DMS79 (cell line): ENCODE measurements at regions not wholly inside any gene's neighbourhood (a gene's known extent, or its start where the extent isn't known, plus 50 kb on each side); places are given as distances from the start of the nearest gene placed in this dataset.

Experiments
- DNase-seq: peaks from one replicate; lab custom pipeline; 2025; lab: John Stamatoyannopoulos, UW

DNA sequence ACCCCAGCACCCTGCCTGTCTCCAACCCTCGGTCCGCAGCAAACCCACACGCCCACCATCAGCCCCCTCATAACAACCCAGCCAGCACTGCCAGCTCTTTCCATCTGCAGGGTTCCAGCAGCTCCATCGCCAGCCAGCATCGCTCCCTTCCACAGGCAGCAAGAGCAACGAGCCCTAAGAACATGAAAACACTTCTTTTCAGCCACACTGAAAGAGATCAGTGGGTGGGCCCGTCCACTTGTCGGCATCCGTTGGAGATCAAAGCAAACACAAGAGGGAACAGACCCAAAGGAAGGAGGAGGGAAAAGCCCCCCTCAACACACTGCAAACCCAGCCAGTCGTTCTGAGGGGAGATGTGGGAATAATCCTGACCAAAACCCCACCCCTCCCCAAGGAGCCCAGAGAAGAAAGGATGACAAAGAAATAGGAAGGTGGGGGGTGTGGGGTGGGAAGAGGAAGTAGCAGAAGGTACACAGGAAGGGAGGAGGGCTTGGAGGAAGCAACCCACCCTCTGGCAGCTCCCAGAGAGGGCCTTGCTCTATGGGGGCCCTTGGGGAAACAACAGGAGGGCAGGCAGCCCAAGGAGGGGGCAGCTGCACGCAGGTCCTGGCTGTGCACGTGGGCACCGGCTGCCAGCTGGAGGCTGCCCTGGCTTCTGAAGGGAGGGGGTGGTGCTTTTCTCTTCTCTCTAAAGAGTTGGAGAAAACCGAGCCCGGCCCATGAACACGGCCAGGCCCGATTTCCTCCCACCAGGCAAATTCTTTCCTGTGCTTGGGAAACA is 473.6 kb upstream of the PROK2 start:
- peak; percentile 4 for DNase-seq

DNA sequence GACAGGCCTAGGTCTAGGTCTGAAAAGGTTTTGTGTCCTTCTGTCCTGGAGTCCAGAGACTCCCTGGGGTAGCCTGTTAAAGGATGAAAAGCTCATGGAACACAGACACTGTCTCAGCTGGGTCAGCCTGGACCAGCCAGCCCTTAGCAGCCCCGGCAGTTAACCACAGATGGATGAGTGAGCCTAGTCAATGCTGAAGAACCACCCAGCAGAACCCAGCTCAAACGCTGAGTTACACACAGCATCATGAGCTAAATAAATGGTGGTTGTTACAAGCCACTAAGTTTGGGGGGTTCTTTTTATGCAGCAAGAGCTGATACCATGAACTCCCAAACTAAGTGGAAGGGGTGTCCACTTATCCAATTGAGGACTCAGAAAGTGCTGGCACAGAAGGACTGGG is 472.8 kb upstream of the PROK2 start:
- no peak for DNase-seq

DNA sequence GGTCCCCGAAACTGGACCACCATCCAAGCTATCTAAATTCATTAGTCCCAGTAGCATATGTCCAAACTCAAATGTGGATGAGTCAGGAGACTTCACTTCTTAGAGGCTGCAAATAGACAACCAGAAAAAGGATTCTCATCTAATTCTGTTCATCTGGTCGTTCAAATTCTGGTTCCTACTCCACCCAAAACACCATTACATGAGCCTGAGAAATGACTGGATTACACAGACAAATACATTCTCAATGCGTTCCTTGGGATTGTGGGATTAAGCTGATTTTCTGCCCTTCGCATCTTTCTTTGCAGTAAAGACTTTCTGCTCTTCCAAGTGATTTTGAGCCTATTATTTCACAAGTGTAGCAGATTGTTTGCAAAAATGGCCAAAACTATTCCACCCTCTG is 472.3 kb upstream of the PROK2 start:
- no peak for DNase-seq

DNA sequence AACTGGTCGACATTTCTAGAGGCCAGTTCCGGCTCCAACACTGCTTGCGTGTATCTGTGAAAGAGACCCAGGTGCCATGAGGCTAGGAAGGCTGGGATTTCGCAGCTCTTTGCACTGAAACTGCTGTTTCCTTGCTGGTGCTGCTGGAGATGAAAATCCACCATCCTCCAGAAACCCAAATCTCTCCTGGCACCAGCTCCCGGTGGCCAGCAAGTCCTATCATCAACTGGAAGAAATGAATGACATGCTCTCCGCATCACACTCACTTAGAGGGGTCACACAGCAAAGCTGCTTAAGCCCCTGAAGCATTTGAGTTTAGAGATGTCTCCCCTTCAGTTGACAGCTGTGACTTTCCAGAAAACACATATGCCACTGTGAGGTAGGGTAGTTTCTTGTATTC is 471.8 kb upstream of the PROK2 start:
- no peak for DNase-seq

DNA sequence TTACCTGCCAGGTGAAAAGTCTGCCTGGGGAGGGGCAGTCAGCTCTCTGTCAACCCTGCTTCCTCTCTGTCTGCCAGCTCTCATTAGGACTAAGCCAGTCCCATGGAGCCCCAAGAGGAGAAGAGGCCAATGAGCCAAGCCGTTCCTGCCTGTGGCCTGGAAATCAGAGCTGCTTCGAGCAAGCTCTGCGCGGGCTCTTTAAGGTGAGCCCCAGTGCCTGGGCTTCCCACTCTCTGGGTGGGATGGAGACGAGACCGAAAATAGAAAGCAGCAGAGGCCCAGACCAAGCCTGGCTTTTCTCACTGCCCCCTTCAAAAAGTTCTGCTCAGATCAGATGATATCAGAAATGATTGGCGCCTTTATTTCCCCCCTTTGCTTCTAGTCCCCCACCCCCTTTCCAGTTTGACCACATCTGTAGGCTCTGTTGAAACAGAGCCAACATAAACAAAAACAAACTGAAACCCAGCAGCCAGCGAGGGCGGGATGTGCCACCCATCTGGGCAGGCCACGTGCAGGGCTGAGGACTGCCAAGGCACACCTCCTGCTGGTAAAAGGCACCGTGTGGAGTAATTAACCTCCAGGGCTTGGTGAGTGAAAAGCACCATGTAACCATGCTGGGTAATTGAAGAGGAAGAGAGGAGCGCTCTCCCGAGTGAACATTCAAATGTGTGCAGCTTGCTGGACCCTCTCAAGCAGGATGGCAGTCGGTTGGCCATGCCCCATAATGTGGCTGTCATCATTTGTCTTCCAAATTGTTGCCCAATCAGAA is 471.0 kb upstream of the PROK2 start:
- peak; percentile 42 for DNase-seq

DNA sequence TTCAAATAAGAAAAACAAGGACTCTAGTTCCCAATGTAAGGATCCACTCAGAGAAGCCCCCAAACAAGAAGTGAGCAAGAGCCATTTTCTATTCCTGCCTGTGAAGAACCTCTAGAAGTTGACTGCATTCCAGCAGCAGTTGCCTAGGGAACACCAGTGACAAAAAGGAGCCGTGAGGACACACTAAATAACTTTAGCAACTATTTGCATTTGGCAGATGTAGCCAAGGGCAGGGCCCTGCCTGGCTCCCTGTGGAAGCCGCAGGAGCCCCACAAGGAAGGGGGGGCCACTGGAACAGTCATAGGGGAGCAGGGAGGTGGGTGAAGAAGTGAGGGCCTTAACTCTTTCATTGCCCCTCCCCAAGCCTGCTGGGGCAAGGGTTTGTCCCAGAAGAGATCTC is 470.2 kb upstream of the PROK2 start:
- no peak for DNase-seq

DNA sequence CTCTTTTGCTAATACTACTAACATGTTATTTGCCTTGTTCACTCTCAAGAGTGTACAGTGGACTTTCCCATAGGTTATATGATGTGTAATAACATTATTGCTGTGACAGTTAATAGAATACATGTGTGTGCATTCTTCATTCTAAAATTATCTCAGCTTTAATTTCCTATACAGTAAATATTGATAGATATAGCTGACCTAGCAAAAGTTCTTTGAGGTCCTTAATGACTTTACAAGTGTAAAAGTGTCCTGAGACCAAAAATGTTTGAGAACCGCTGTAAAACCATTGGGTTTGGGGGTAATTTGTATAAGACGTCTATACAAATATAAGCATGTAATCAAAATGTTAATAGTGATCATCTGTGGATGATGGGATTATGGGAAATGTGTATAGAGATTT is 469.5 kb upstream of the PROK2 start:
- no peak for DNase-seq

DNA sequence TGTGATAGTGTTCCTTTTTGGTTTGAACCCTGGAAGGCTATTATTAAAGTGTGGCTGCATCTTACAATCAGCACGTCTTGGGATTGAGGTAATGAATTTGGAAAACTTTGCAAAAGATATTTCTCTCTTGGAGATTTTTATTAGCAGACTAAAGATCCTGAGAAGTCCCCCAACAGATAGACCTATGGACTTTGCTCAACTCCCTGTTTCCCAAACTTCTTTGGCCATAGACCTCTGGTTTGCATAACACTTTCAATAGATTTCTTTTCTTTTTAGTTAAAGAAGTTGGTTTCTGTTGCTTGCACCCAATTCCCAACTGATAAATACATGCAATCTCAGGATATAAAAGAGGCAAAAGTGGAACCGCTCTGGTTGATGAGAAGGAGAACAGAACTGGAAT is 465.8 kb upstream of the PROK2 start:
- DNase-seq = no peak

DNA sequence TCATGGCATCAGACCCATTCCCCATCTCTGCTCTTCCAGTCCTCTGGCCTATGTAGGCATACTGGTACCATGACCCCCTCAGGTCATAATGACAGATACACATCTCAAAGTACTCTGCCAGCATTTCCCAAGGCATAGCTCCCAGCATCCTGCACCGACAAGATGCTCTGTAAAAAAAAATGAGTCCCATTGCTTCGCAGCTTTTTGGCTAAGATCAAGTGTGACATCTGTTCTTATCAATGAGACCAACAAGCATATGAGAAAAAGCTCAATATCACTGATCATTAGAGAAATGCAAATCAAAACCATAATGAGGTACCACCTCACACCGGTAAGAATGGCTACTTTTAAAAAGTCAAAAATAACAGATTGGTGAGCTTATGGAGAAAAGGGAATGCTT is 463.9 kb upstream of the PROK2 start:
- DNase-seq = no peak

DNA sequence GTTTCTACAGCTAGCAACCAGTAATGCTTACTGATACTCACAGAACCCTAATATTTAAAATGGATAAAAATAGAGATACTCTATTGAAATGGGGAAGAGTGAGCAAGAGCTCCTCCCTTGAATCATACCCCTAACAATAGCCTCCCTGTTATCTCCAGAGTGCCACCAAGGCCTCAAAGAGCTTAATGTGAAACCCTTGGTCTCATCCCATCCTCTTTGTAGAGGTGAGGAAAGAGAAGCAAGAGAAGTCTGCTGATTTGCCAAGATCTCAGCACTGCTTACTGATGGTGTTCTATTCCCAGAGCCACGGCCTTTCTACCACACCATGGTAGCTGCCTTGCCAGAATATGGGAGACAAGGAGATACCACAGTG is 463.4 kb upstream of the PROK2 start:
- DNase-seq = no peak

DNA sequence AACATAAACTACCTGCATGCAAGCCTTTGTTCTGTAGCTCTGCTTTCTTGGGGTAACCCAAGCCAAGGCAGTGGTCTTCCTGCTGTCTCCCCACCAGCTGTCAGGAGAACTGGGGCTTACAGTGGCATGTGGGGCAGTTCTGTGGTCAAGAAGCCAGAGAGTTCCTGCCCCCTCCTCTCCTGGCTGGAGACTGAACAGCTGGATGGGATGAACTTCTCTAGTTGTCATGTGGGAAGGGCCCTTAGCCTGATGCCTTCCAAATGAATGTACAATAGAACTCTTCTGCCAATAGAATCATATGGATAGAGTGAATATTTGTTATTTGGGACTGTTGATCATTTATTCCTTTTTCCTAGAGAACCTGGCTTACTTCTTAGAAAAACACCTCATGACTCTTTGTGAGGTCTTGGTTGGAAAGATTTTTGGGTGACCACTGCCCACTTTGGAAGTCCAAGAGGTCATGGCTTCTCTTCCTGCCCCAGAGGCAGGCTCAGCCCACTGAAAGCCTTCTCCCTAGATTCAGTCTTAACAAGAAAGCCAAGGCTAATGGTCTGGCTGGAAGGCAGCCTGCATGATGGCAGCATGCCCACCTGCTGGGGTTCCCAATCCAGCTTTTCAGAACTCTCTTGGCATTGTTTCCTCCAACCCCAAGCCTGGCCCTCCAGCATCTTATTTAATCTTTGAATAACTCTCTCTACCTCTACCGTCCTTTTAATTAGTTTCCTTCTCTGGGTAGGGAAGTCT is 462.9 kb upstream of the PROK2 start:
- no peak for DNase-seq

DNA sequence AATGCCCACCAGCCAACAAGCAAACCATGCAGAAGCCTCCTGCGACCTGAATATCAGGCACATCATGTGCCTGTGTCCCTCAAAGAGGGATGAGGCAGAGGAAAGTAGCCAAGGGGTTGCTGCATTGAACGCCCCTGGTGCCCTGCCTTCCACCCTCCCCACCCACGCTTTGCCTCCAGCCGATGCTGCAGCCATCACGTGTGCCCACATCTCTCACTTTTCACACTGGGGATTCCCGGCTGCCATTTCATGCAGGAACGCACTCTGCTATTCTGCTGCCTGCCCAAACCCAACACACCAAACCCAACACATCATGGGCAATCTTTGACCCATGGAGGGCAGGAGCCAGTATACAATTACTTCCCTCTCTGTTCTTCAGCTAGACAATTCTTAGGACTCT is 462.2 kb upstream of the PROK2 start:
- DNase-seq = no peak

DNA sequence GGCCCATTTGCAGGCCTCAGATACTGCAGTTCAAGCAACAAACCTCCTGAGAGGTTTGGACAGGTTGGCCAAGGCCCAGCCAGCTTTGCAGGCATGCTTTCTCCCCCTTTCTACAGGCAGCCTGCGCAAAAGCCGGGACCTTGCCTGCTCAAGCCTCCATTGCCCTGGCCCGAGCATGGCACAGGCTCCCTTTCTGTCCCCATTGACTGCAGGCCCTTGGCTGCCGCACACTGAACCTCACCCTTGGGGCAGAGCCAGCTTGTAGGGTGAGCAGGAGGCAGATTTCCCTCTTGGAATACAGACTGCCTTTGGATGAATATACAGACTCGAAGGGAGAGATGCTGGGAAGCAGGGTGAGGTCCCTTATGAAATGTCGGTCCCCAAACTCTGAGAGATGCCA is 461.7 kb upstream of the PROK2 start:
- DNase-seq = no peak

DNA sequence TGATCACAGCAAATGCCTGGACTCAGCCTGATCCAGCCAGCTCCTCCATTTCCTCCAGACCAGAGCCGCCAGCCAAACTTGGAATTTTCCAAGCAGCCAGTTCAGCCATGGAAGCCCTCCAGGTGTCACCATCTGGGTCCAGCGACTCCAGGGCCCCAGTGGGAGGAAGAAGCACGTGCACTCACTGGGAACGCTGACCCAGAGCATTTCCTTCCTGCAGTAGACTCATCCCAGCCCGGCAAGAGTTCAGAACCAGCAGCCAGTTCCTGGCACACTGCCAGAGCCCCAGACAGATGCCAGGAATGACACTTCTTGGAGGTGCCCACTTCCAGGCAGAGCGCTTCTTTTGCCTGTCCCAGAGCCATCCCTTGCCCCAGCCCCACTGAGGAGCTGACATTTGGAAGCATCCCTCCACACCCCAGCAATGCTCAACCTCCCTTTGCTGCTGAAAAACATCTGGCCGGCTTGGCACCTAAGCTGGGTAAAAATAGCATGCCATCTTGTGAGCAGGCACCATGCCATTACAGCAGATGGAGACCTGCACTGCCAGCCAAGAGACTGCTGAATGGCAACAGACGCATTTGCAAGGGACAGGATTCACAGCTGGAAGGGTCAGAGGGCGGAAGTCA is 460.3 kb upstream of the PROK2 start:
- no peak for DNase-seq

DNA sequence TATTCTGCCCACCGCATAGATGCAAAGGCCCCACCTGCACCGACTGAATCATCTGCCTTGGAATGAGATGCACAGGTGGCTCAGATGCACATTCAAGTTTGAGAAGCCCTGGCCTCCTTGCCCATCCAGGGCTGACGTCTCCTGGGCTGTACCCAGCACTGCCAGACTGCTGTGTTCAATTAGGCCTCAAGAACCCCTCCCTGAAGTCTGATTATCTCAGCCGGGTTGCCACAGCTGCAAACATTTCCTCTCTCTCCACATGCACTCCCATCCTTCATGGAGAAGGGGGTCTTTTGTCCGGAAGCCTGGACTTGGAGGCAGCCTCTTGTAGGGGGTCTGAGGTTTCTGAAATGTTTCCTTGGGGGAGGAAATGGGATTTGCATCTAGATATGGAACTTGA is 459.4 kb upstream of the PROK2 start:
- DNase-seq = no peak

DNA sequence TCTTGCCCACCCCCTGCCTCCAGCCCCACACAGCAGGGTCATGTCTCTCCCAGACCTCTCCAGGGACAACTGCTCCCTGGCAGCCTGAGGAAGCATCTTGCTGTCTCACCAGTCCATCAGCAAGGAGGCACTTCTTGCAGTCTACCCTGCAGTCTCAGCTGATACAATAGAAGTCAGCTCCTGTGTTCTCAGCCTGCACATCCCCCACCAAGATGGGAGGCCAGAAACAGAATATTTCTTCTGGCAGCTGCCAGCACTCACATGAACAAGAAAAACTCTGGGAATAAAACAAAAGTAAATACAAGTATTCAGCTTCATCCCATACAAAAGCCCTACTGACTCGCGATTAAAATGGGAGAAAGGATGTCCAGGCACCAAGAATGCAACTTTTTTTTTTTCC is 457.4 kb upstream of the PROK2 start:
- no peak for DNase-seq

DNA sequence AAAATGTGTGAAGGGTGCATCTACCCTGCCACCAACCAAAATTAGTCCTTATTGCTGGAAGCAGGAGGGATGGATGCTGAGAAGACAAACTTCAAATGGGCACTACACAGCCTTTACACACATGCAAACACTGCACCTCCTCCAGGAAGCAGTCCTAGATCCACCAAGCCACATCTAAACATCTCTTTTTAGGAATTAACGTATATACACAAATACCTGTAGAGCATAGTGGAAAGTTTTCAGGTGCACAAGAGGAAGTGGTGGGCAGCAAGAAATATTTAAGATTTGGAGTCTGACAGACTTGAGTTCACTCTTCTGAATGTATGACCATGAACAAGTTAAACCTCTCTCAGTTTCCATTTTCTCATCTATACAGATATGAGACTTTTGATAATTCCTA is 456.6 kb upstream of the PROK2 start:
- DNase-seq = no peak

DNA sequence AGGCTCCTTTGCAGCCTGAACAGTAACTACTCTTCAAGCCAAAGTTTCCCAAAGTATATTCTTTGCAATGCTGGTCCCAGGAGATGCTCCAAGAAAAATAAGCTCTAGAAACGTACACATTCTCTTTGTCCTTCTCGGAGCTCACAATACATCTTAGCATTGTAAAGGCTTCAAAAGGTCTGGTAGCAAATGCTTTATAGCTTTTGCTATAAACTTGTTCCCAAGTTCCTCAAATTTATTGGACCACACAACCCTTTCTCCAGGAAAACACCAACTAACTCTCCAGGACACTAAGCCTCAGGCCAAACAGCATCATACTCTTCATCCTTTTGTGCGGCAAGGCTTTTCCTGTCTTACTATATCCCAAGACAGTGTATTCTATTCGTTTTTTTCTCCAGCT is 455.6 kb upstream of the PROK2 start:
- no peak for DNase-seq

DNA sequence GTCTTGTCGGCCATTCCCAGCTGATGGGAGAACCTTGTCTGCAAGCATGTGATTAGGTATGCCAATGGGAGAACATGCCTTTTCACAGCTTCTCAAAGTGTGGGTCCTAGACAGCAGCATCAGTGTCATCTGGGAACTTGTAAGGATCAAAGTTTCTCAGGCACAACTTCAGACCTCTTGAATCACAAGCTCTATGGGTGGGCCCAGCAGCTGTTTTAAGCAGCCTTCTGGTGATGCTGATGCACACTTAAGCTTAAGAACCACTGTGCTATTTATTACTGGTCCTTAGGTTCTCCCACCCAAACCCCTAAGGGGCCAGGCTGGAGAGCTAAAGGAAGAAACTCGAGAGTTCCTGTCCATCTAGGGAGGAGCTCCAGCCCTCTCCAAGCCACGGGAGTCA is 453.9 kb upstream of the PROK2 start:
- DNase-seq = no peak

DNA sequence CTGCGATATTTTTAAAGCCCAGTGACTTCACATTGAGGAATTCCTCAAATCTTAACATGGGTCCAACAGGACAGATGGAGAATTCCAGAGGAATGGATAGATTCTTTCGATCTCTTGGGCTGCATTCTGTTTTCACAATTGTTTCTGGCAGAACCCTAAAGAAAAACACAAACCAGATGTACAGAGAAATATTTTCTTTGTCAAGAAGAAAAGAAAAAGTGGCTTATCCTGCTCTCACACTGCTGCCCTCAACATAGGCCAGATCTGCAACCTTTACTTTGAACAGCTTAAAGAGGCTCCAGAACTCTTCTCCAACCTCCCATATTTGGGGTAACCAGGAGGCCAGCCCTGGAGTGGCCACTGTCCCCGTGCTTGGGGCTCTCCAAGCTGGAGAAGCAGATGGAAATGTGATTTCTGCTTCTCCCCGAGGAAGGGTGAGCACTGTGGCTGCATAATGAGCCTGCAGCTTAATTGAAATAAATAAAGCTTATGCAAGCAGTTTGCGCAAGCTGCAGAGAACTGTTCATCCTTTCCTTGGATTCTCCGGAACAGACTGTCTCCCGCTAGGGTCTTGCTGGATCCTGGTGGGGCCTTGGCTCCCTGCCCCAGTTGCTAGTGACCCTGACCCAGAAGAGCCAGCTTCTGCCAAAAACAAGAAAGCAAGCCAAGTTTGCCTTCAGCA is 453.2 kb upstream of the PROK2 start:
- DNase-seq = no peak

DNA sequence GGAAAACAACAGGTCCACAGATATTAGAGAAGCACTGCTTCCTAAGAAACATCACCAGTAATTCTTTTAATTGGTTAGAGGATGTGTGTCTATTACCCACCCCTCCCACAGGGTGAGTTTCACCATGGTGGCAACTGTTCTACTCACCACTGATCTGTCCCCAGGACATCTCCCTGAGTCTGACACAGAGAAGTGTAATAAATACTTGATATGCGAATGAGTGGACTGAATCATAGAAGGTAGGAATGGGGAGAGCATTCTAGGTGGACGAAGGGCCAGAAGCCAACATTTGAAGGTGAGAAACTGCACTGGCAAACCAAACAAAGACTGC is 452.7 kb upstream of the PROK2 start:
- no peak for DNase-seq

DNA sequence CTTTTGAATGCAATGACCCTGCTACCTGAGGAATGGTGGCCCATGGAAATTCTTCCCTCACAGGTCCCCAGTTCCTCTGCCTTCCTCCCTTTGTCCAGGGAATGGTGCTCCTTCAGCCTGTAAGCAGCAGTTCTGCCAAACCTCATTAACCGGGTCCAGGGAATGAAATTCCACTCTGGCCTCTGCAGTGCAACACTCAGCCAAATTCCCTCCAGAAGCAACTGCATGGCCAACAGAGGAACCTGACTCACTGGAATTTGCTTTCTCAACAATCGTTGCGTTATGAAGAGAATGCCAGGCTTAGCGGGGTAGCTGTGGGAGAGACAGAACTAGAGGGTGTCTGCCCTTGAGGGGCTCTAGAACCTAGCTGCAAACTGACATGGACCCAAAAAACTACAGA is 449.4 kb upstream of the PROK2 start:
- DNase-seq = no peak
